VCaP (cell line): ENCODE measurements at regions not wholly inside any gene's neighbourhood (a gene's known extent, or its start where the extent isn't known, plus 50 kb on each side); places are given as distances from the start of the nearest gene placed in this dataset.

ENCODE experiments used
- H3K27ac ChIP-seq: fragments of 450-650 bp; 2 replicates; pipeline ENCODE4 v1.5.1; 2017
- CTCF ChIP-seq: fragments of 450-650 bp; conservative IDR thresholded peaks from 2 replicates; pipeline ENCODE4 v1.5.1; 2017; ENCODE audit warnings: mild to moderate bottlenecking, moderate library complexity

- TF ChIP-seq CTCF = no peak
- no peak overlapping the region for H3K27ac ChIP-seq
Observed at GRCh38 chr7:120033114-120033513, 239.9 kb upstream of the KCND2 start.

DNA sequence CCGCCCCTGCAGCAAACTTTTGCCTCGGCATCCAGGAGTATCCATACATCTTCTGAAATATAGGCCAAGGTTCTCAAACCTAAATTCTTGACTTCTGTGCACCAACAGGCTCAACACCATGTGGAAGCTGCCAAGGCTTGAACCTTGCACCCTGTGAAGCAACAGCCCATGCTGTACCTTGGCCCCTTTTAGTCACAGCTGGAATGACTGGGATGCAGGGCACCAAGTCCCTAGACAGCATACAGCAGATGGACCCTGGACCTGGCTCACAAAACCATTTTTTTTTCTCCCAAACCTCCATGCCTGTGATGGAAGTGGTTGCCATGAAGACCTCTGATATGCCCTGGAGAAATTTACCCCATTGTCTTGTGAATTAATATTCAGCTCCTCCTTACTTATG lies 233.8 kb upstream of the KCND2 start:
- no peak for TF ChIP-seq CTCF
- no peak overlapping the region for H3K27ac ChIP-seq

DNA sequence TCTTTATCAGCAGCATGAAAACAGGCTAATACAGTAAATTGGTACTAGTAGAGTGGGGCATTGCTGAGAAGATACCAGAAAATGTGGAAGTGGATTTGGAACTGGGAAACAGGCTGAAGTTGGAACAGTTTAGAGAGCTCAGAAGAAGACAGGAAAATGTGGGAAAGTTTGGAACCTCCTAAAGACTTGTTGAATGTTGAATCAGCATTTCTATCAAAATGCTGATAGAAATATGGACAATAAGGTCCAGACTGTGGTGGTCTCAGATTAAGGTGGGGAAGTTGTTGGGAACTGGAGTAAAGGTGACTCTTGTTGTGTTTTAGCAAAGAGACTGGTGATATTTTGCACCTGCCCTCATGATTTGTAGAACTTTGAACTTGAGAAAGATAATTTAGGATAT lies 231.2 kb upstream of the KCND2 start:
- no peak overlapping the region for H3K27ac ChIP-seq
- no peak for TF ChIP-seq CTCF

GRCh38 chr7:120043250-120043649 lies 229.7 kb upstream of the KCND2 start:
- TF ChIP-seq CTCF = no peak
- H3K27ac ChIP-seq = no peak overlapping the region

DNA sequence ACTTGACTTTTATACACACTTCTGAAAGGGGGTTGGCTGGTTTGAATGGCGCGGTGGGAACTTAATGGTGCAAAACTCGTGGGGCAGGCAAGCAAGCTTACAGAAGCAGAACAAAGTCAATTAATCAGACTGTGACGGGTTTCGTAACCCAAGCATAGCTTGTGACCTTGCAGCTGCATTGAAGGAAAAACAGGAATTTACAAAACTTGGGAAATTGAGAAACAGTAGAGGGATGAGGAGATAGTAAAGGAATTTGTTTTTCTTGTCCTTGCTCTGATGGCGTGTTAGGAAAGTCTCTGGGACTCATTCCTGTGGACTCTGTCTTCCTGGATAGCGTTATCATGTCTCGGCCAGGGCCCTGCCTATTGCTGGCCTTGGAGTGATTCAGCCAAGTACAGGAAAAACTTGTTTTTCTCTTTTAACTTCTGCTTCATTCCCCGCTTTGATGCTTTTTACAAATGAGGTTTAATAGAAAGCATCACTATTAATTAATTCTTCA lies 220.0 kb upstream of the KCND2 start:
- no peak overlapping the region for H3K27ac ChIP-seq
- no peak for TF ChIP-seq CTCF

DNA sequence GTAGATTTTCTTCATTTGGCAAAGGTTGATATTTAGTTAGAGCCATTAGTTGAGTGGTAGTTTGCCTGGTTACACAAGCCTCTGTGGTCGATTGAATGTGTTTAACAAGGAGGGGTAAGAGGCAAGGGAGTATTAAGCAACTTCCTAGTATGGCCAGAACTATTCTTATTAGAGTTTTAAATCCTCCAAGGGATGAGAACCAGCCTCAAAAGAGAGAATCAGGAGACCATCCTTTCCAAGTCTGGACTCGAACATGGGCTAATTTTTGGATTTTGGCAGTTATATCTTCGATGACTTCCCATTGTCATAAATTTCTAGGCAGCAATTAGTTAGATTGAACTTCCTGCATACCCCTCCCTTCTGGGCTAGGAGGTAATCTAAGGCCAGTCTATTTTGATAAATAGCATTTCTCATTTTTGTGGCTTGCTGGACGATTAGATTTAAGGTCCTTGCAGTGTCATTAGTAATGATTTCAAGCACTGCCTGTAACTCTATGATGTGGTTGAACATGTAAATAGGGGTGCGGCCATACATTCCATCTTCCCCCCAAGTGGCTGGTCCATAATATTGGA lies 219.5 kb upstream of the KCND2 start:
- no peak for TF ChIP-seq CTCF

DNA sequence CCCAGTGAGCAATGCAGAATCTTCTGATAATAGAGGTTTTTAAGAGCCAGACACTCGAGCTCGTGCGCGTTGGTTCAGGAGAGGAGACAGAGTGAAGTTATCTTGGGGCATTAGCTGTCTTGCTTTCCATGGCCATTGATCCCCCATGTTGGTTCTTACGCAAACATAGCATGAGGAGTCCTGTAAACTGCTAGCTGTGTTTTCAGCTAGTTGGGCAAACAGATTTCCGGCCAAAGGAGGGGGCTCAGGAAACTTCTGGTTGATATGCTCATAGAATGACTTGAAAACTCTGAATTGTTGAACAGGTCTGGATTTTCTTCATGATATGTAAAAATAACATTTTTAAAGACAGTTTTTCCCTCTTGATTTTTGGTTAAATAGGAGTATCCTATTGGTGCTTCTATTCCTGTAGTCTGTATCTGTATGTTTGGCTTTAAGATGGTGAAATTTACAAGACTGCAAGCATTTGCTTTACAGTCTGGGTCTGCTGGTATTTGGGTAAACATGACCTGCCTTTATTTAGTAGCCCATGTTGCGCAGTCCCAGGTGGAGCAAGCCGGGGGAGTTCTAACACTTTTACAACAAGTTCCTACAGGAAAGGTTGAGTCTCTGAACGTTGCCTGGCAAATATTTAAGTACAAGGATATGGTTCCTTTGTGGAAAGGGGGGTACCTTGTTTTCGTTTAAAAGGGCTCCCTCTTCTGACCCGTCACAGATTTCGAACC lies 218.4 kb upstream of the KCND2 start:
- no peak for TF ChIP-seq CTCF
- no peak overlapping the region for H3K27ac ChIP-seq

More for the DNA sequence above, 219.5 kb upstream of the KCND2 start:
- H3K27ac ChIP-seq = no peak overlapping the region
